Ishikawa (cell line): ENCODE measurements at regions not wholly inside any gene's neighbourhood (a gene's known extent, or its start where the extent isn't known, plus 50 kb on each side); places are given as distances from the start of the nearest gene placed in this dataset.

Experiments used
- CEBPB ChIP-seq: IDR thresholded peaks from 2 replicates; pipeline ENCODE4 v1.6.1; 2012
- CREB1 ChIP-seq: IDR thresholded peaks from 2 replicates; pipeline ENCODE4 v1.6.1; 2012; ENCODE audit warnings: low read depth
- EGR1 ChIP-seq: IDR thresholded peaks from 2 replicates; pipeline ENCODE4 v1.6.1; 2012
- EP300 ChIP-seq: IDR thresholded peaks from 2 replicates; pipeline ENCODE4 v1.6.1; 2012; ENCODE audit warnings: borderline replicate concordance
- FOXM1 ChIP-seq: IDR thresholded peaks from 2 replicates; pipeline ENCODE4 v1.6.1; 2012; ENCODE audit warnings: low read depth, borderline replicate concordance
- NFIC ChIP-seq: IDR thresholded peaks from 2 replicates; pipeline ENCODE4 v1.6.1; 2012
- RAD21 ChIP-seq: IDR thresholded peaks from 2 replicates; pipeline ENCODE4 v1.6.1; 2012; ENCODE audit warnings: low read depth
- REST ChIP-seq: IDR thresholded peaks from 2 replicates; pipeline ENCODE4 v1.6.1; 2012; ENCODE audit warnings: low read depth, mild to moderate bottlenecking
- TAF1 ChIP-seq: IDR thresholded peaks from 2 replicates; pipeline ENCODE4 v1.6.1; 2012; ENCODE audit warnings: low read depth, mild to moderate bottlenecking
- TCF12 ChIP-seq: IDR thresholded peaks from 2 replicates; pipeline ENCODE4 v1.6.1; 2012; ENCODE audit warnings: low read depth
- TEAD4 ChIP-seq: IDR thresholded peaks from 2 replicates; pipeline ENCODE4 v1.6.1; 2012
- USF1 ChIP-seq: IDR thresholded peaks from 2 replicates; pipeline ENCODE4 v1.6.1; 2012
- YY1 ChIP-seq: IDR thresholded peaks from 2 replicates; pipeline ENCODE4 v1.6.1; 2012; ENCODE audit warnings: low read depth
- ZBTB7A ChIP-seq: IDR thresholded peaks from 2 replicates; pipeline ENCODE4 v1.6.1; 2012; ENCODE audit warnings: low read depth
- TF ChIP-seq, protein P1 (sequence below): IDR thresholded peaks from 2 replicates; pipeline ENCODE4 v1.6.1; 2012

- TF ChIP-seq TAF1 (no peak), RAD21 (no peak), USF1 (no peak), CEBPB (no peak), NFIC (no peak), ZBTB7A (no peak), FOXM1 (no peak), REST (no peak), TCF12 (no peak), TEAD4 (no peak), EP300 (no peak), EGR1 (no peak), CREB1 (no peak), YY1 (no peak)
- TF ChIP-seq, protein P1, sequence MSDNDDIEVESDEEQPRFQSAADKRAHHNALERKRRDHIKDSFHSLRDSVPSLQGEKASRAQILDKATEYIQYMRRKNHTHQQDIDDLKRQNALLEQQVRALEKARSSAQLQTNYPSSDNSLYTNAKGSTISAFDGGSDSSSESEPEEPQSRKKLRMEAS: no peak
Observed at GRCh38 chr2:70397186-70397585, 95.3 kb upstream of the FAM136A start.

- TF ChIP-seq, protein P1: no peak
- TF ChIP-seq RAD21: no peak
- no peak for TF ChIP-seq TCF12
- TF ChIP-seq TAF1: no peak
- TF ChIP-seq ZBTB7A: no peak
- TF ChIP-seq TEAD4: no peak
- no peak for TF ChIP-seq NFIC
- TF ChIP-seq EP300: no peak
Observed at GRCh38 chr2:70396612-70397011, 94.7 kb upstream of the FAM136A start.

DNA sequence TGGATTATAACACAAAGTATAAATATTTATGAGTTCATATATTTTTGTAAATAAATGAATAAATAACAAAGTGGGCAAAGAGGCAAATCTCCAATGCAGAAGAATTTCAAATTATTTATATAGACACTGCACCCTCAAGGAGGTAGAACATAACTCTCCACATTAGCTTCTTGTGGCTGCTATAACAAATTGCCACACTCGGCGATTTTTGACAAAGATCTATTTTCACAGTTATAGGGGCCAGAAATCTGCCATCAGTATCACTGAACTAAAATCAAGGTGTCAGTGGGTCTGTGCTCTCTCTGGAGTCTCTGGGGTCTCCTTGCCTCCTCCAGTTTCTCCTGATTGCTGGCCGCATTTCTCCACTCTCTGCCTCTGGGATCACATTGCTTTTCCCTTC lies 92.0 kb upstream of the FAM136A start:
- TF ChIP-seq FOXM1 (no peak), TAF1 (no peak), USF1 (no peak), EP300 (no peak), CREB1 (no peak), TCF12 (no peak)

GRCh38 chr2:70391988-70392387 lies 90.1 kb upstream of the FAM136A start:
- no peak for TF ChIP-seq CREB1
- no peak for TF ChIP-seq EP300
- no peak for TF ChIP-seq USF1
- TF ChIP-seq TEAD4: no peak
- TF ChIP-seq TAF1: no peak
- no peak for TF ChIP-seq NFIC
- TF ChIP-seq RAD21: no peak
- TF ChIP-seq REST: no peak
- no peak for TF ChIP-seq ZBTB7A
- no peak for TF ChIP-seq YY1
- no peak for TF ChIP-seq FOXM1
- TF ChIP-seq, protein P1: no peak
- no peak for TF ChIP-seq CEBPB
- no peak for TF ChIP-seq TCF12
- no peak for TF ChIP-seq EGR1

DNA sequence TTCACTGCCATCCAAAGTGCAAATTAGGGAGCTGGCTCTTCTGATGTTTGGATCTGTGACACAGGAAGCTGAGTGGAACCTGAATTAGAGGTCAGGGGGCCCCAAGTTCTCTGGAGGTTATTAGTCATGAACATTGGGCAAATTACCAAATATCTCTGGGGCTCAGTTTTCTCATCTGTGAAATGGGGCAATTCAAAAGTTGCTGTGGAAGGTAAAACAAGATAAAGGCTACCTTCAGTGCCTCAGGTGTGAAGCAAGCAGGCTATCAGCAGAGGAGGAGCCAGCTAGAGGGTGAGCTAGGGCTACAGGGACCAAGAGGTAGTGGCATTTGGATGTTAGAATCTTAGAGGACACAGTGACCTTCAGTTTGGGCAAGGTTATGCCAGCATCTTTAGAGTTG lies 89.4 kb upstream of the FAM136A start:
- TF ChIP-seq FOXM1: no peak
- no peak for TF ChIP-seq TEAD4
- no peak for TF ChIP-seq TAF1
- TF ChIP-seq YY1: no peak
- TF ChIP-seq USF1: no peak
- TF ChIP-seq, protein P1: no peak
- TF ChIP-seq TCF12: no peak
- TF ChIP-seq EGR1: no peak
- no peak for TF ChIP-seq CEBPB
- no peak for TF ChIP-seq REST
- TF ChIP-seq EP300: no peak
- TF ChIP-seq RAD21: no peak
- no peak for TF ChIP-seq NFIC
